Small intestine (tissue), 7 donors: ENCODE measurements at regions not wholly inside any gene's neighbourhood (a gene's known extent, or its start where the extent isn't known, plus 50 kb on each side); places are given as distances from the start of the nearest gene placed in this dataset.

Source experiments
- DNase-seq, 2 donors: peaks; one replicate each; pipeline versions ENCODE4 v3.0.0 to v3.0.0-alpha.2; 2013
- FAIRE-seq: peaks from 2 replicates; lab custom pipeline; 2012; peaks lifted over from hg19 to GRCh38; lab: Jason Lieb, UNC
- H3K27ac ChIP-seq, 3 donors: one replicate each; pipeline ENCODE4 v1.5.1; 2013; ENCODE audit warnings: low read length in 2 of 3, mild to moderate bottlenecking in 2 of 3, control low read depth in 1 of 3, inconsistent platforms in 1 of 3, low read depth in 1 of 3, moderate library complexity in 1 of 3
- H3K27me3 ChIP-seq, 3 donors: one replicate each; pipeline ENCODE4 v1.6.1; 2013; ENCODE audit warnings: low read length in 3 of 3, inconsistent platforms in 1 of 3; ENCODE audit not compliant: control insufficient read depth in 3 of 3, insufficient read depth in 3 of 3
- H3K36me3 ChIP-seq, 3 donors: one replicate each; pipeline ENCODE4 v1.6.1; 2013; ENCODE audit warnings: low read length in 3 of 3, inconsistent platforms in 1 of 3, low read depth in 1 of 3, mild to moderate bottlenecking in 1 of 3, moderate library complexity in 1 of 3; ENCODE audit not compliant: control insufficient read depth in 3 of 3, insufficient read depth in 2 of 3
- H3K4me1 ChIP-seq, 3 donors: one replicate each; pipeline ENCODE4 v1.6.1; 2013; ENCODE audit warnings: low read length in 2 of 3, inconsistent platforms in 1 of 3, low read depth in 1 of 3, mild to moderate bottlenecking in 1 of 3, moderate library complexity in 1 of 3; ENCODE audit not compliant: control insufficient read depth in 3 of 3, insufficient read depth in 2 of 3
- H3K4me3 ChIP-seq, 3 donors: one replicate each; pipeline ENCODE4 v1.5.1; 2013; ENCODE audit warnings: low read length in 3 of 3, control low read depth in 1 of 3, inconsistent platforms in 1 of 3, low read depth in 1 of 3, mild to moderate bottlenecking in 1 of 3, moderate library complexity in 1 of 3
- H3K9me3 ChIP-seq, 2 donors: one replicate each; pipeline ENCODE4 v1.6.1; 2013; ENCODE audit warnings: low read depth in 1 of 2, low read length in 1 of 2; ENCODE audit not compliant: control insufficient read depth in 2 of 2, insufficient read depth in 1 of 2
- WGBS, 3 donors: extraction: QIAGEN DNeasy Blood & Tissue Kit; methylation state at CpG; one replicate each; pipeline ENCODE4 v1.1.7; 2013; 5-methylcytosine and 5-hydroxymethylcytosine counted together
- donor health status: healthy with polysubstance abuse.
- donor health status: control.
- donor health status: control.
- donor health status: Bipolar disorder and iron deficiency.
- donor health status: healthy.

- no peaks in the 10 kb centered on the region for H3K9me3 ChIP-seq
- WGBS, 3 donors, result 75 to 81% (median 76%) methylated on average over 7 of the region's 7 CpGs
- H3K27me3 ChIP-seq, result no peaks in the 10 kb centered on the region
- H3K4me1 ChIP-seq, result no peaks in the 10 kb centered on the region
- no peak overlapping the region for H3K4me3 ChIP-seq
- H3K27ac ChIP-seq, result no peak overlapping the region
- no peaks in the 10 kb centered on the region for H3K36me3 ChIP-seq
- FAIRE-seq (no peak), DNase-seq (no peak)
Measured at GRCh38 chr1:82162486-82163420, 362.0 kb downstream of the ADGRL2 start.

GRCh38 chr1:82161700-82162141 is 361.0 kb downstream of the ADGRL2 start:
- 7 to 25% (median 8%) methylated on average over 10 of the region's 10 CpGs for WGBS, 3 donors
- Histone ChIP-seq H3K4me1 (no peaks in the 10 kb centered on the region), H3K9me3 (no peaks in the 10 kb centered on the region), H3K27ac (no peak overlapping the region), H3K36me3 (no peaks in the 10 kb centered on the region), H3K4me3 (peak overlapping the region in 1 of 3 donors; percentile 19), H3K27me3 (no peaks in the 10 kb centered on the region)
- DNase-seq (peak; percentile 30 to 37), FAIRE-seq (no peak)

- H3K27ac ChIP-seq, result no peak overlapping the region
- 83 to 94% (median 84%) methylated on average over 3 of the region's 3 CpGs for WGBS, 3 donors
- H3K36me3 ChIP-seq, result no peaks in the 10 kb centered on the region
- H3K27me3 ChIP-seq, result no peaks in the 10 kb centered on the region
- no peaks in the 10 kb centered on the region for H3K9me3 ChIP-seq
- H3K4me3 ChIP-seq, result no peak overlapping the region
- H3K4me1 ChIP-seq, result no peaks in the 10 kb centered on the region
- DNase-seq, result no peak
- FAIRE-seq, result no peak
Measured at GRCh38 chr1:82160903-82161302, 360.2 kb downstream of the ADGRL2 start.

- DNase-seq (no peak), FAIRE-seq (no peak)
- 66 to 83% (median 71%) methylated on average over 5 of the region's 5 CpGs for WGBS, 3 donors
- no peaks in the 10 kb centered on the region for H3K36me3 ChIP-seq
- no peak overlapping the region for H3K27ac ChIP-seq
- no peaks in the 10 kb centered on the region for H3K27me3 ChIP-seq
- H3K4me1 ChIP-seq, result no peaks in the 10 kb centered on the region
- no peak overlapping the region for H3K4me3 ChIP-seq
- H3K9me3 ChIP-seq, result no peaks in the 10 kb centered on the region
Measured at GRCh38 chr1:82160036-82160435, 359.3 kb downstream of the ADGRL2 start.

GRCh38 chr1:82158981-82159380 is 358.2 kb downstream of the ADGRL2 start:
- Histone ChIP-seq H3K27me3 (no peaks in the 10 kb centered on the region), H3K27ac (no peak overlapping the region), H3K4me3 (no peak overlapping the region), H3K36me3 (no peaks in the 10 kb centered on the region), H3K9me3 (no peaks in the 10 kb centered on the region), H3K4me1 (no peaks in the 10 kb centered on the region)
- DNase-seq (no peak), FAIRE-seq (no peak)
- WGBS, 3 donors, result 92 to 97% (median 95%) methylated on average over 4 of the region's 4 CpGs

GRCh38 chr1:82154219-82154970 is 353.7 kb downstream of the ADGRL2 start:
- H3K27me3 ChIP-seq, result no peaks in the 10 kb centered on the region
- DNase-seq (no peak), FAIRE-seq (no peak)
- WGBS, 3 donors, result 76 to 88% (median 81%) methylated on average over 4 of the region's 4 CpGs
- no peak overlapping the region for H3K27ac ChIP-seq
- no peaks in the 10 kb centered on the region for H3K36me3 ChIP-seq
- no peak overlapping the region for H3K4me3 ChIP-seq
- H3K4me1 ChIP-seq, result no peaks in the 10 kb centered on the region
- no peaks in the 10 kb centered on the region for H3K9me3 ChIP-seq

GRCh38 chr1:82153752-82154151 is 353.0 kb downstream of the ADGRL2 start:
- H3K4me3 ChIP-seq, result no peak overlapping the region
- no peaks in the 10 kb centered on the region for H3K4me1 ChIP-seq
- H3K9me3 ChIP-seq, result no peaks in the 10 kb centered on the region
- no peak for FAIRE-seq
- H3K27me3 ChIP-seq, result no peaks in the 10 kb centered on the region
- no peaks in the 10 kb centered on the region for H3K36me3 ChIP-seq
- no peak for DNase-seq
- H3K27ac ChIP-seq, result no peak overlapping the region

GRCh38 chr1:82153272-82153629 is 352.5 kb downstream of the ADGRL2 start:
- DNase-seq (no peak), FAIRE-seq (no peak)
- Histone ChIP-seq H3K27me3 (no peaks in the 10 kb centered on the region), H3K36me3 (no peaks in the 10 kb centered on the region), H3K27ac (no peak overlapping the region), H3K9me3 (no peaks in the 10 kb centered on the region), H3K4me3 (no peak overlapping the region), H3K4me1 (no peaks in the 10 kb centered on the region)
